Thyroid gland (tissue), 4 donors: ENCODE measurements at regions not wholly inside any gene's neighbourhood (a gene's known extent, or its start where the extent isn't known, plus 50 kb on each side); places are given as distances from the start of the nearest gene placed in this dataset.

Source experiments
- DNase-seq, 2 donors: peaks; one replicate each; pipeline ENCODE4 v3.0.0-alpha.2; 2019
- H3K27ac ChIP-seq, 3 donors: fragments of 200-600 bp; sonication (generic); 1 replicate in 2 of 3; 2 replicates in 1 of 3; pipeline ENCODE4 v1.5.1; 2016 to 2019; ENCODE audit warnings: mild to moderate bottlenecking in 1 of 3, moderate library complexity in 1 of 3
- H3K27me3 ChIP-seq: fragments of 200-600 bp; sonication (generic); one replicate; pipeline ENCODE4 v1.5.1; 2019
- H3K36me3 ChIP-seq, 2 donors: fragments of 200-600 bp; sonication (generic); one replicate each; pipeline ENCODE4 v1.5.1; 2016 to 2019
- H3K4me1 ChIP-seq, 2 donors: fragments of 200-600 bp; sonication (generic); one replicate each; pipeline ENCODE4 v1.5.1; 2017 to 2019
- H3K4me3 ChIP-seq, 3 donors: fragments of 200-600 bp; sonication (generic); replicated peaks in 1 of 3; 1 replicate in 2 of 3; 2 replicates in 1 of 3; pipeline ENCODE4 v1.5.1; 2016; ENCODE audit warnings: mild to moderate bottlenecking in 1 of 3
- H3K9me3 ChIP-seq: fragments of 200-600 bp; sonication (generic); one replicate; pipeline ENCODE4 v1.5.1; 2017
- POLR2A ChIP-seq, 2 donors: fragments of 450-650 bp; IDR thresholded peaks; one replicate each; pipeline ENCODE4 v1.6.1; 2017; ENCODE audit warnings: antibody characterized with exemption in 2 of 2, mild to moderate bottlenecking in 2 of 2, moderate library complexity in 1 of 2
- WGBS, 2 donors: methylation state at CpG; one replicate each; pipeline ENCODE4 v1.1.5; 2017; 5-methylcytosine and 5-hydroxymethylcytosine counted together
- intact Hi-C: fragments of 100-400 bp; cut with DNase I; formaldehyde crosslinking; loops from one replicate; pipeline ENCODE4 v1.15.1; 2023
- TF ChIP-seq, protein P1 (sequence below), 6 experiments: fragments of 200-600 bp in 3 of 6; fragments of 450-650 bp in 3 of 6; sonication (generic) in 3 of 6; IDR thresholded peaks; one replicate each; pipeline ENCODE4 v1.5.1; 2016 to 2019; ENCODE audit warnings: antibody characterized with exemption in 6 of 6, mild to moderate bottlenecking in 2 of 6, inconsistent platforms in 1 of 6, moderate library complexity in 1 of 6

- TF ChIP-seq POLR2A (IDR thresholded peaks at IDR 0.05), result no peak
- TF ChIP-seq, protein P1, sequence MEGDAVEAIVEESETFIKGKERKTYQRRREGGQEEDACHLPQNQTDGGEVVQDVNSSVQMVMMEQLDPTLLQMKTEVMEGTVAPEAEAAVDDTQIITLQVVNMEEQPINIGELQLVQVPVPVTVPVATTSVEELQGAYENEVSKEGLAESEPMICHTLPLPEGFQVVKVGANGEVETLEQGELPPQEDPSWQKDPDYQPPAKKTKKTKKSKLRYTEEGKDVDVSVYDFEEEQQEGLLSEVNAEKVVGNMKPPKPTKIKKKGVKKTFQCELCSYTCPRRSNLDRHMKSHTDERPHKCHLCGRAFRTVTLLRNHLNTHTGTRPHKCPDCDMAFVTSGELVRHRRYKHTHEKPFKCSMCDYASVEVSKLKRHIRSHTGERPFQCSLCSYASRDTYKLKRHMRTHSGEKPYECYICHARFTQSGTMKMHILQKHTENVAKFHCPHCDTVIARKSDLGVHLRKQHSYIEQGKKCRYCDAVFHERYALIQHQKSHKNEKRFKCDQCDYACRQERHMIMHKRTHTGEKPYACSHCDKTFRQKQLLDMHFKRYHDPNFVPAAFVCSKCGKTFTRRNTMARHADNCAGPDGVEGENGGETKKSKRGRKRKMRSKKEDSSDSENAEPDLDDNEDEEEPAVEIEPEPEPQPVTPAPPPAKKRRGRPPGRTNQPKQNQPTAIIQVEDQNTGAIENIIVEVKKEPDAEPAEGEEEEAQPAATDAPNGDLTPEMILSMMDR (IDR thresholded peaks at IDR 0.05), result no peak
- no peaks in the 10 kb centered on the region for H3K27me3 ChIP-seq
- H3K4me1 ChIP-seq, result peaks cover 0 to 8% of the 10 kb centered on the region in 2 donors
- no peaks in the 10 kb centered on the region for H3K9me3 ChIP-seq
- intact Hi-C loops, result no loop called here
- DNase-seq, result no peak
- no peak overlapping the region for H3K4me3 ChIP-seq
- H3K27ac ChIP-seq, result no peak overlapping the region
- no peaks in the 10 kb centered on the region for H3K36me3 ChIP-seq
- 85 to 92% methylated on average over 4 of the region's 4 CpGs for WGBS, 2 donors
Measured at GRCh38 chr7:41187322-41187721, 515.6 kb downstream of the INHBA start.

DNA sequence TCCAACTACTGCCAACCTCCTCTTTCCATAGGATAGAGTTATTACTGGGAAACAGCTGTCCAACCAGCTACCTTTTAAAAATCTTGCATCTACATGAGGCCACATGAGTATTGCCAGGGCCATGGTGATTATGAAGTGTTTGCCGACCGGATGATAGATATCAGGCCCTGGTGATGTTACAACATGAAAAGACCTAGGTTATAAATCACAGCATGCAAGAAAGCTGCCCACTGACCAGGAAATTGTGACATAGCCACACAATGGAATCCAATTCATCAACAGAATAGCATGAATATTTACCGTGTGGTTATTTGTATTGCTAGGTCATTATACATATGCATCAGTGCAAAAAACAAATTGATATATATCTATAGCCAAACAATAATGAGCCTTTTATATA, 517.0 kb downstream of the INHBA start:
- 65 to 73% methylated on average over 3 of the region's 3 CpGs for WGBS, 2 donors
- DNase-seq, result no peak
- Histone ChIP-seq H3K27ac (no peak overlapping the region), H3K4me3 (no peak overlapping the region), H3K9me3 (no peaks in the 10 kb centered on the region), H3K4me1 (peaks cover 0 to 8% of the 10 kb centered on the region in 2 donors), H3K36me3 (no peaks in the 10 kb centered on the region), H3K27me3 (no peaks in the 10 kb centered on the region)
- intact Hi-C loops, result no loop called here
- TF ChIP-seq POLR2A (IDR thresholded peaks at IDR 0.05), result no peak
- TF ChIP-seq, protein P1 (IDR thresholded peaks at IDR 0.05), result no peak

DNA sequence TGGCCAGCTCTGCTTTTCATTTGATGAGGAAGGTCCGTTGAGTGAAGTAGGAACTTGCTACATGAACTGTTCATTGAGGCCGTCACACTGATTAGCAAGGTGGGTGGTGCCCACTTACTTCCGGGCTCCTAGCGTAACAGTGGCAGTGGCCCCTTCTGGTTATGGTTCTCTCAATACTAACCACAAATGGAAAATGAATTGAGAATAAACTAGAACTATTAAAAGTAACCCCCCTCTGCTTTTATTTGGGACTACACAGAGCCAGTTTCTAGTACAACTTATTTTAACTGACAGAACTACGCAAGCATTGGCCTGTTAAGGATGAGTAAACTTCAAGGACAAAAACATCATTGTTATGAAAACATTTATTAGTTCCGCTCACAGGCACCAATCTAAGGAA, 519.1 kb downstream of the INHBA start:
- DNase-seq, result no peak
- intact Hi-C loops, result no loop called here
- no peaks in the 10 kb centered on the region for H3K9me3 ChIP-seq
- no peaks in the 10 kb centered on the region for H3K36me3 ChIP-seq
- no peak overlapping the region for H3K27ac ChIP-seq
- peaks cover 0 to 8% of the 10 kb centered on the region in 2 donors for H3K4me1 ChIP-seq
- TF ChIP-seq, protein P1 (IDR thresholded peaks at IDR 0.05), result no peak
- H3K27me3 ChIP-seq, result no peaks in the 10 kb centered on the region
- no peak overlapping the region for H3K4me3 ChIP-seq
- 75 to 78% methylated on average over 6 of the region's 6 CpGs for WGBS, 2 donors

DNA sequence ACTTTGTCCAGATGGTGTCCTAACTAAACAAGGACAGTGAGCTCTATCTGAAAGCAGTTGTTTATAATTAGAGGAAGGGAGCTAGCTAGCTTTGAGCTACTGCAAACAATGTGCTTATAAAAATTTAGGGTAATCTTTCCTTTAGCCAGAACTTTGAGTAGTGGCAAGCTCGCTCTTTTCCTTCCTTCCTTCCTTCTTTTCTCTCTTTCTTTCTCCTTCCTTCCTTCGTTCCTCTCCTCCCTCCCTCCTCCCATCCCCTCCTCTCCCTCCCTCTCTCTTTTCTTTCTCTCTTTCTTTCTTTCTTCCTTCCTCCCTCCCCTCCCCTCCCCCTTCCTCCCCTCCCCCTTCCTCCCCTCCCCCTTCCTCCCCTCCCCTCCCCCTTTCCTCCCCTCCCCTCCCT, 520.1 kb downstream of the INHBA start:
- Histone ChIP-seq H3K9me3 (no peaks in the 10 kb centered on the region), H3K36me3 (no peaks in the 10 kb centered on the region), H3K4me3 (no peak overlapping the region), H3K4me1 (peaks cover 0 to 8% of the 10 kb centered on the region in 2 donors), H3K27me3 (no peaks in the 10 kb centered on the region), H3K27ac (no peak overlapping the region)
- TF ChIP-seq POLR2A (IDR thresholded peaks at IDR 0.05), result no peak
- TF ChIP-seq, protein P1 (IDR thresholded peaks at IDR 0.05), result no peak
- intact Hi-C loops, result no loop called here
- DNase-seq, result no peak
- 87 to 93% methylated on average over 2 of the region's 2 CpGs for WGBS, 2 donors

GRCh38 chr7:41175435-41175834, 527.5 kb downstream of the INHBA start:
- DNase-seq, result no peak
- Histone ChIP-seq H3K27ac (no peak overlapping the region), H3K4me1 (no peaks in the 10 kb centered on the region), H3K9me3 (no peaks in the 10 kb centered on the region), H3K36me3 (no peaks in the 10 kb centered on the region), H3K4me3 (no peak overlapping the region), H3K27me3 (no peaks in the 10 kb centered on the region)
- TF ChIP-seq, protein P1 (IDR thresholded peaks at IDR 0.05), result no peak
- no peak for TF ChIP-seq POLR2A (IDR thresholded peaks at IDR 0.05)
- WGBS, 2 donors, result 89 to 91% methylated on average over 8 of the region's 8 CpGs
- intact Hi-C loops, result no loop called here
